Caco-2 (cell line): ENCODE measurements at regions not wholly inside any gene's neighbourhood (a gene's known extent, or its start where the extent isn't known, plus 50 kb on each side); places are given as distances from the start of the nearest gene placed in this dataset.

Source experiments
- BruUV-seq: library from RNA; stranded (reverse); fragments of 400-500 nt; replicated peaks from 2 replicates; lab custom pipeline; 2021; lab: Mats Ljungman, UMichigan
- CTCF ChIA-PET: fragments of 300-600 bp; sonication (Branson Sonifier 250); formaldehyde crosslinking; loops from one replicate; lab custom pipeline; 2022; ENCODE audit warnings: antibody characterized with exemption; lab: Charles Lee
- POLR2A ChIA-PET: fragments of 300-600 bp; sonication (Branson Sonifier 250); formaldehyde crosslinking; loops from one replicate; lab custom pipeline; 2022; ENCODE audit warnings: antibody characterized with exemption; lab: Charles Lee
- DNase-seq, 2 experiments: peaks; one replicate each; pipeline versions ENCODE4 v3.0.0 to v3.0.0-alpha.2; 2020 to 2022
- H3K27me3 ChIP-seq: replicated peaks from 2 replicates; pipeline ENCODE4 v1.6.0; 2011; ENCODE audit warnings: low read length; ENCODE audit not compliant: control insufficient read depth, insufficient read depth
- H3K36me3 ChIP-seq: 2 replicates; pipeline ENCODE4 v1.5.1; 2011; ENCODE audit warnings: low read length; ENCODE audit not compliant: control insufficient read depth, insufficient read depth
- H3K4me1 ChIP-seq: fragments of 250-450 bp; sonication (Bioruptor Pico); 2 replicates; pipeline ENCODE4 v1.5.1; 2020; ENCODE audit warnings: mild to moderate bottlenecking
- H3K4me3 ChIP-seq: 2 replicates; pipeline ENCODE4 v1.5.1; 2011; ENCODE audit warnings: low read depth, mild to moderate bottlenecking, control low read depth, low read length
- H3K9me3 ChIP-seq: fragments of 250-450 bp; sonication (Bioruptor Pico); 2 replicates; pipeline ENCODE4 v1.5.1; 2020; ENCODE audit warnings: mild to moderate bottlenecking, moderate library complexity
- H3K27ac Mint-ChIP-seq: one replicate; pipeline ENCODE4 v1.8.0; 2022; ENCODE audit warnings: mixed read lengths; ENCODE audit not compliant: unreplicated experiment
- H3K27me3 Mint-ChIP-seq: one replicate; pipeline ENCODE4 v1.8.0; 2022; ENCODE audit warnings: mixed read lengths; ENCODE audit not compliant: insufficient read depth, unreplicated experiment
- H3K36me3 Mint-ChIP-seq: one replicate; pipeline ENCODE4 v1.8.0; 2022; ENCODE audit warnings: mild to moderate bottlenecking, mixed read lengths; ENCODE audit not compliant: insufficient read depth, unreplicated experiment
- H3K4me1 Mint-ChIP-seq: one replicate; pipeline ENCODE4 v1.8.0; 2022; ENCODE audit warnings: low read depth, mixed read lengths; ENCODE audit not compliant: unreplicated experiment
- H3K4me3 Mint-ChIP-seq: one replicate; pipeline ENCODE4 v1.8.0; 2022; ENCODE audit warnings: mild to moderate bottlenecking, moderate library complexity, mixed read lengths; ENCODE audit not compliant: unreplicated experiment
- H3K9me3 Mint-ChIP-seq: one replicate; pipeline ENCODE4 v1.8.0; 2022; ENCODE audit warnings: mixed read lengths; ENCODE audit not compliant: unreplicated experiment
- intact Hi-C: fragments of 100-400 bp; cut with micrococcal nuclease; formaldehyde crosslinking; loops from one replicate; pipeline ENCODE4 v1.10.0; 2022; ENCODE audit not compliant: unreplicated experiment
- TF ChIP-seq, protein P1 (sequence below), 2 experiments: fragments of 200-600 bp in 1 of 2; IDR thresholded peaks; 1 replicate in 1 of 2; 2 replicates in 1 of 2; pipeline versions ENCODE4 v1.5.1 to v1.8.0; 2011 to 2022; ENCODE audit warnings: antibody characterized with exemption in 1 of 2, control low read depth in 1 of 2, inconsistent platforms in 1 of 2, low read depth in 1 of 2, low read length in 1 of 2, mild to moderate bottlenecking in 1 of 2, moderate library complexity in 1 of 2; ENCODE audit not compliant: insufficient read depth in 1 of 2, severe bottlenecking in 1 of 2, unreplicated experiment in 1 of 2

DNA sequence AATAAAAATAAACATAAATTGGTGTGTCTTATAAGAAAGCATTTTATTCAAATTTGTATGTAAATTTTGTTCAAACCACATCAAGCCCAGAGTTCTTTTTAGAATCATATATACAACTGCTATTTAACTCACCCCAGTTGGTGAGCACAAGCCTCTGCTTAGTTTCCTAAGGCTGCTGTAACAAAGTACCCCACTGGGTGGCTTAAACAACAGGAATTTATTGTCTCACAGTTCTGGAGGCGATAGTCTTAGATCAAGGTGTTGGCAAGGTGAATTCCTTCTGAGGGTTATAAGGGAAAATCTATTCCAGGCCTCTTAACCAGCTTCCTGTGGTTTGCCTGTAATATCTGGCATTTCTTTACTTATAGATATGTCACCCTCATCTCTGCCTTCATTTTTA lies 1133.5 kb downstream of the OLFM4 start:
- Mint-ChIP-seq H3K27ac (no peak overlapping the region), H3K4me3 (no peak overlapping the region), H3K9me3 (no peaks in the 10 kb centered on the region), H3K4me1 (no peaks in the 10 kb centered on the region), H3K27me3 (no peaks in the 10 kb centered on the region), H3K36me3 (no peaks in the 10 kb centered on the region)
- DNase-seq = peak in 1 of 2 experiments; percentile 20
- ChIA-PET CTCF (no interaction called here), POLR2A (no interaction called here)
- H3K4me3 ChIP-seq = no peak overlapping the region
- no peaks in the 10 kb centered on the region for H3K4me1 ChIP-seq
- TF ChIP-seq, protein P1, sequence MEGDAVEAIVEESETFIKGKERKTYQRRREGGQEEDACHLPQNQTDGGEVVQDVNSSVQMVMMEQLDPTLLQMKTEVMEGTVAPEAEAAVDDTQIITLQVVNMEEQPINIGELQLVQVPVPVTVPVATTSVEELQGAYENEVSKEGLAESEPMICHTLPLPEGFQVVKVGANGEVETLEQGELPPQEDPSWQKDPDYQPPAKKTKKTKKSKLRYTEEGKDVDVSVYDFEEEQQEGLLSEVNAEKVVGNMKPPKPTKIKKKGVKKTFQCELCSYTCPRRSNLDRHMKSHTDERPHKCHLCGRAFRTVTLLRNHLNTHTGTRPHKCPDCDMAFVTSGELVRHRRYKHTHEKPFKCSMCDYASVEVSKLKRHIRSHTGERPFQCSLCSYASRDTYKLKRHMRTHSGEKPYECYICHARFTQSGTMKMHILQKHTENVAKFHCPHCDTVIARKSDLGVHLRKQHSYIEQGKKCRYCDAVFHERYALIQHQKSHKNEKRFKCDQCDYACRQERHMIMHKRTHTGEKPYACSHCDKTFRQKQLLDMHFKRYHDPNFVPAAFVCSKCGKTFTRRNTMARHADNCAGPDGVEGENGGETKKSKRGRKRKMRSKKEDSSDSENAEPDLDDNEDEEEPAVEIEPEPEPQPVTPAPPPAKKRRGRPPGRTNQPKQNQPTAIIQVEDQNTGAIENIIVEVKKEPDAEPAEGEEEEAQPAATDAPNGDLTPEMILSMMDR (IDR thresholded peaks at IDR 0.05; ENCODE audit: insufficient read depth in 1 of 2, low read depth in 1 of 2, low read length in 1 of 2, severe bottlenecking in 1 of 2, unreplicated experiment in 1 of 2) = peak; percentile 17 to 26
- H3K36me3 ChIP-seq = no peaks in the 10 kb centered on the region
- intact Hi-C loops = no loop called here
- no peaks in the 10 kb centered on the region for H3K9me3 ChIP-seq
- no TSS peak for BruUV-seq
- H3K27me3 ChIP-seq = no peaks in the 10 kb centered on the region

DNA sequence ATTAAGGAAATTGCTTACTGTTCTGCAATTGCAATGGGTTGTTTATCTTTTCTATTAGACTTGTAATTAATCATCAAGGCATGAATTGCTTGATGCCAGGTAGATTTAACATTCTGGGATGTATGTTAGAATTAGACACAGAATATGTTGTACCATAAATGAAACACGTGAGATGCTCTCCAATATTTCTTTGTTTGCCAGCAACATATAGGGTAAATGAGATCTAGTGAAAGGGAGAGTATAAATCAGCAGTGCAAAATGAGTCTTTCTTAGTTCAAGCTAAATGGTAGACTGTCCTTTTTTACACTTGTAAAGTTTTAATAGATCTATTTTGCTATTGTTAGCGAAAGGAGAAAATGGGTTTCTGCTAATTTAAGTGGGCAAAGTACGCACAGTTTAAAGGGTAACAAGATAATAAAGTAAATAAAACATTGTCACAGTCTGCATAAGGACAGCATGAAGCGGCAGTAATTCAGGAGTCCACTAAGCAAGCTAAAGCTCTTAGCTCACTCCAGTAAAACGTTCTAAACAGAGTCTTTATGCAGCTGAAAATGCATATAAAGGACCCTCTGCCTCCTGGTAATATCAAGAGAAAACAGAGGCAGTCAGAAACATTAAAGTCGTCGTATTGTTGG lies 1137.1 kb downstream of the OLFM4 start:
- H3K9me3 Mint-ChIP-seq = no peaks in the 10 kb centered on the region
- H3K27me3 Mint-ChIP-seq = no peaks in the 10 kb centered on the region
- H3K36me3 Mint-ChIP-seq = no peaks in the 10 kb centered on the region
- Histone ChIP-seq H3K27me3 (no peaks in the 10 kb centered on the region), H3K4me1 (no peaks in the 10 kb centered on the region), H3K4me3 (no peak overlapping the region), H3K9me3 (no peaks in the 10 kb centered on the region), H3K36me3 (no peaks in the 10 kb centered on the region)
- intact Hi-C loops = no loop called here
- no peak overlapping the region for H3K27ac Mint-ChIP-seq
- H3K4me1 Mint-ChIP-seq = no peaks in the 10 kb centered on the region
- no peak overlapping the region for H3K4me3 Mint-ChIP-seq
- TF ChIP-seq, protein P1 (IDR thresholded peaks at IDR 0.05; ENCODE audit: insufficient read depth in 1 of 2, low read depth in 1 of 2, low read length in 1 of 2, severe bottlenecking in 1 of 2, unreplicated experiment in 1 of 2) = no peak
- ChIA-PET POLR2A (no interaction called here), CTCF (no interaction called here)
- DNase-seq = no peak
- BruUV-seq = no TSS peak

DNA sequence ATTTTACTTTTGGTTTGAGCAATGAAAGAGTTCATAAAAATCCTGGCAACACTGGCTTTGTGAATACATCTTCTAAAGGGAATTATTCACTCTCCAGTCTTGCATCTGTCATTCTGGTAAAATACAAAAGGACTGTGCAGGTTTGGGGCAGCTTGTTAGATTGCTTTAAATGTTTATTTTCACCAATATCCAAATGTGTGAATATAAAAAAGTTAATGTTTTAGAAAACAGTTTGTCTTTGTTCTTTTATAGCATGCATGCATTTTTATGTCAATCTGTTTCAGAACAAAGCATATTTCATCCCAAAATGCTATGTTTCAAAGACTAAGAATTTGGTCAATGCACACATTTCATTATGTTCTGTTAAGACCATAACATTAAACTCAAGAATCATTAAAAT lies 1145.4 kb downstream of the OLFM4 start:
- no TSS peak for BruUV-seq
- no peaks in the 10 kb centered on the region for H3K4me1 ChIP-seq
- no peaks in the 10 kb centered on the region for H3K36me3 Mint-ChIP-seq
- H3K36me3 ChIP-seq = no peaks in the 10 kb centered on the region
- ChIA-PET POLR2A (no interaction called here), CTCF (no interaction called here)
- no peaks in the 10 kb centered on the region for H3K27me3 Mint-ChIP-seq
- no peak overlapping the region for H3K4me3 Mint-ChIP-seq
- no peak for DNase-seq
- H3K4me3 ChIP-seq = no peak overlapping the region
- TF ChIP-seq, protein P1 (IDR thresholded peaks at IDR 0.05; ENCODE audit: insufficient read depth in 1 of 2, low read depth in 1 of 2, low read length in 1 of 2, severe bottlenecking in 1 of 2, unreplicated experiment in 1 of 2) = no peak
- H3K4me1 Mint-ChIP-seq = no peaks in the 10 kb centered on the region
- H3K9me3 ChIP-seq = no peaks in the 10 kb centered on the region
- intact Hi-C loops = no loop called here
- H3K9me3 Mint-ChIP-seq = no peaks in the 10 kb centered on the region
- no peak overlapping the region for H3K27ac Mint-ChIP-seq
- no peaks in the 10 kb centered on the region for H3K27me3 ChIP-seq
